Liver (tissue), 3 donors: ENCODE measurements at regions not wholly inside any gene's neighbourhood (a gene's known extent, or its start where the extent isn't known, plus 50 kb on each side); places are given as distances from the start of the nearest gene placed in this dataset.

Experiments
- ATF3 ChIP-seq: IDR thresholded peaks from 2 replicates; pipeline ENCODE4 v1.6.1; 2016; ENCODE audit warnings: antibody characterized with exemption
- CTCF ChIP-seq: fragments of 150-350 bp; IDR thresholded peaks from 2 replicates; pipeline ENCODE4 v1.5.1; 2017; ENCODE audit warnings: improper control_type of control experiment, low read depth, low read length; ENCODE audit not compliant: missing input control
- EGR1 ChIP-seq, 2 donors: IDR thresholded peaks; 2 replicates each; pipeline ENCODE4 v1.6.1; 2016 to 2018; ENCODE audit warnings: antibody characterized with exemption in 2 of 2, low read depth in 2 of 2
- HNF4G ChIP-seq: IDR thresholded peaks from 2 replicates; pipeline ENCODE4 v1.6.1; 2016; ENCODE audit warnings: antibody characterized with exemption
- JUND ChIP-seq, 2 donors: IDR thresholded peaks; 2 replicates each; pipeline ENCODE4 v1.6.1; 2016; ENCODE audit warnings: antibody characterized with exemption in 2 of 2
- MAX ChIP-seq: IDR thresholded peaks from 2 replicates; pipeline ENCODE4 v1.6.1; 2016; ENCODE audit warnings: antibody characterized with exemption
- SP1 ChIP-seq: IDR thresholded peaks from 2 replicates; pipeline ENCODE4 v1.6.1; 2018; ENCODE audit warnings: antibody characterized with exemption, mild to moderate bottlenecking
- TAF1 ChIP-seq: conservative IDR thresholded peaks from 2 replicates; pipeline ENCODE4 v1.6.1; 2016; ENCODE audit warnings: antibody characterized with exemption, mild to moderate bottlenecking
- YY1 ChIP-seq: IDR thresholded peaks from 2 replicates; pipeline ENCODE4 v1.6.1; 2016; ENCODE audit warnings: antibody characterized with exemption, mild to moderate bottlenecking
- ZBTB33 ChIP-seq: IDR thresholded peaks from 2 replicates; pipeline ENCODE4 v1.6.1; 2016; ENCODE audit warnings: antibody characterized with exemption
- TF ChIP-seq, protein P1 (sequence below): IDR thresholded peaks from 2 replicates; pipeline ENCODE4 v1.6.1; 2016; ENCODE audit warnings: antibody characterized with exemption, mild to moderate bottlenecking
- donor health status: healthy.
- donor health status: healthy.

DNA sequence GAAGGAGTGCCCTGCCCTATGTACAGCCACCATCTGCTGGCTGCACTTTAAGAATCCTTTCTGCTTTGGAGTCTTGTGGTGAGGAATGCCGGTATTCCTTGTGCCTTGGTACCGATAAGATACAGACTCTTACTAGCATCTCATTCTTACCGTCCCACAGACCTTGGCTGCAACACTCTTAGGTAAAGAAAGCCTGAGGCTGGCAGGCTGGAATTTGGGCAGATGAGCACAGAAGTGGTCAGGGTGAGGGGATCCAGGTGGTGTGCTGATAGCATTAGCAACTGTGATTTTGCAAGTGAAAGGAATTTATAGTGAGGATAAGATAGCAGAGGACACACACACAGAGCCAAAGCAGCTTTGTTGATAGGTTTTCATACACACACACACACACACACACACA is 198.1 kb downstream of the ENC1 start:
- TF ChIP-seq MAX (no peak), ATF3 (no peak), TAF1 (no peak), CTCF (no peak), JUND (IDR thresholded peaks at IDR 0.05) (no peak), HNF4G (no peak), ZBTB33 (no peak), SP1 (no peak), YY1 (no peak), EGR1 (IDR thresholded peaks at IDR 0.05; ENCODE audit: low read depth in 2 of 2) (no peak)
- TF ChIP-seq, protein P1, sequence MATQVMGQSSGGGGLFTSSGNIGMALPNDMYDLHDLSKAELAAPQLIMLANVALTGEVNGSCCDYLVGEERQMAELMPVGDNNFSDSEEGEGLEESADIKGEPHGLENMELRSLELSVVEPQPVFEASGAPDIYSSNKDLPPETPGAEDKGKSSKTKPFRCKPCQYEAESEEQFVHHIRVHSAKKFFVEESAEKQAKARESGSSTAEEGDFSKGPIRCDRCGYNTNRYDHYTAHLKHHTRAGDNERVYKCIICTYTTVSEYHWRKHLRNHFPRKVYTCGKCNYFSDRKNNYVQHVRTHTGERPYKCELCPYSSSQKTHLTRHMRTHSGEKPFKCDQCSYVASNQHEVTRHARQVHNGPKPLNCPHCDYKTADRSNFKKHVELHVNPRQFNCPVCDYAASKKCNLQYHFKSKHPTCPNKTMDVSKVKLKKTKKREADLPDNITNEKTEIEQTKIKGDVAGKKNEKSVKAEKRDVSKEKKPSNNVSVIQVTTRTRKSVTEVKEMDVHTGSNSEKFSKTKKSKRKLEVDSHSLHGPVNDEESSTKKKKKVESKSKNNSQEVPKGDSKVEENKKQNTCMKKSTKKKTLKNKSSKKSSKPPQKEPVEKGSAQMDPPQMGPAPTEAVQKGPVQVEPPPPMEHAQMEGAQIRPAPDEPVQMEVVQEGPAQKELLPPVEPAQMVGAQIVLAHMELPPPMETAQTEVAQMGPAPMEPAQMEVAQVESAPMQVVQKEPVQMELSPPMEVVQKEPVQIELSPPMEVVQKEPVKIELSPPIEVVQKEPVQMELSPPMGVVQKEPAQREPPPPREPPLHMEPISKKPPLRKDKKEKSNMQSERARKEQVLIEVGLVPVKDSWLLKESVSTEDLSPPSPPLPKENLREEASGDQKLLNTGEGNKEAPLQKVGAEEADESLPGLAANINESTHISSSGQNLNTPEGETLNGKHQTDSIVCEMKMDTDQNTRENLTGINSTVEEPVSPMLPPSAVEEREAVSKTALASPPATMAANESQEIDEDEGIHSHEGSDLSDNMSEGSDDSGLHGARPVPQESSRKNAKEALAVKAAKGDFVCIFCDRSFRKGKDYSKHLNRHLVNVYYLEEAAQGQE = no peak
